GM18868 (cell line): ENCODE measurements at regions not wholly inside any gene's neighbourhood (a gene's known extent, or its start where the extent isn't known, plus 50 kb on each side); places are given as distances from the start of the nearest gene placed in this dataset.
"Not testable (repeated sequence)": the region's sequence is repeated elsewhere in the genome, so short reads cannot be mapped to it uniquely, and the experiment has no call there.

Source experiments
- ATAC-seq: cut with Tn5 transposase; IDR thresholded peaks from one replicate; pipeline ENCODE4 v1.9.1; 2021; ENCODE audit warnings: mild to moderate bottlenecking, moderate library complexity; ENCODE audit not compliant: unreplicated experiment

DNA sequence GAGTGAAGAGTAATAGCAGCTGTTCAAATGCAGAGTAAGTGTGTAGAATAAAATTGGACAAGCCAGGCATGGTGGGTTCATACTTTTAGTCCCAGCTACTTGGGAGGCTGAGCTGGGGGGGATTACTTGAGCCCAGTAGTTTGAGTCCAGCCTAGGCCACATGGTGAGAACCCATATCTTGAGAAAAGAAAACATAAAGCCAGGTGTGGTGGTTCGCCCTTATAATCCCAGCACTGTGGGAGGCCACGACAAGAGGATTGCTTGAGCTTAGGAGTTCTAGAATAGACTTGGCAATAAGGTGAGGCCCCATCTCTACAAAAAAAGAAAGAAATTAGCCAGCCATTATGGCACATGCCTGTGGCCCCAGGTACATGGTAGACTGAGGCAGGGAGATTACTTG, 1241.1 kb downstream of the UQCRFS1 start:
- no peak for ATAC-seq

- ATAC-seq, result no peak
Observed at GRCh38 chr19:27971071-27971470, 1241.9 kb downstream of the UQCRFS1 start.

DNA sequence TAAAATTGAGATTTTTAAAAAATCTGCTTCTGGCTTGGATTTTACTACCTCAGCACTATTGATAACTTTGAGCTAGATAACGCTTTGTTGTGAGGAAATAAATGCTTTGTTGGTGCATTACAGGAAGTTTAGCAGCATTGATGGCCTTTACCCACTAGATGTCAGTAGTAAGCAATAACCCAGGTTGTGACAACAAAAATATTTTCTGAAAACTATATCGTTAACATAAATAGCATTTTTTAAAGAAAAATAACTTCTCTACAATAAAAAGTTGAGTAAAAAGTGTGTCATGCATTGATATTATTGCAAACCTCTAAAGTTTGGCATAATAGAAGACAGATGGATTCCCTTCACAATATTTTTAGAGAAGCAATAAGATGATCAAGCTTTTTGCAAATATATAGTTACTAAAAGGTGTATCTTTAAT, 1246.5 kb downstream of the UQCRFS1 start:
- no peak for ATAC-seq

DNA sequence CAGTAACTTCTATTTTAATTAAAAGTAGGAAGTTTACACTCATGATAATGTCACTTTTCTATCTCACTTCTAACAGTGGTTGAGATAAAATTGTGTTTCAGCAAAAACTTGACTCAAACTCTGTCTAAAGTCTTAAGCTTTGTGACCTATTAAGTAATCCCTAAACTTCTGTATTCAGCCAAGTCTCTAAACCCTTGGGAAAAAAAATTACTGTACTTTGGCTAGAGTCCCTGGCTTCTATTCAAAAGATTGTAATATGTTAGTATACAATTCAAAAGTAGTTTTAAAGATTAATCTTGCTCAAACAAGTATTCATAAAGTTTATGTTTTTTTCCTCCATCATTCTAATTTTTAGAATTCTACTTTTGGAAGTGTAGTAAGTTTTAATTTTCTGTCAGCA, 1248.8 kb downstream of the UQCRFS1 start:
- ATAC-seq, result no peak

DNA sequence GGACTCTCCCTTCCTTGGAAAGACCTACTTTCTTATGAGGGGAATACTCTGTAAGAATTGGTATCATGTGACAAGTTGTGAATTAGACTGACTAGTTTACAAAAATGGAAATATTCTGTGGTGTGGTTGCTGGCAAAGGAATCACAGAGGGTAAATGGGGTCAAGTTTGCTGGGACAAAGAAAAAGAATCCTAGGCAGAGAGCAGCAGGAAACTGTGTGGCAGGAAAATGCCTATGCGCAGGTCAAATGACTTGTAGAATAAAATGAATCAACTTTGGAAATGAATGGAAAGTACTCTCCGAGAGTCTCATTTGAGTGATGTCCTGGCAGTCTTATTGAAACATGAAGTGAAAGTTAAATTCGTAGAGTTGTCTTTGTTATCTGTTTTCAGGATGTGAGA, 1250.7 kb downstream of the UQCRFS1 start:
- no peak for ATAC-seq

DNA sequence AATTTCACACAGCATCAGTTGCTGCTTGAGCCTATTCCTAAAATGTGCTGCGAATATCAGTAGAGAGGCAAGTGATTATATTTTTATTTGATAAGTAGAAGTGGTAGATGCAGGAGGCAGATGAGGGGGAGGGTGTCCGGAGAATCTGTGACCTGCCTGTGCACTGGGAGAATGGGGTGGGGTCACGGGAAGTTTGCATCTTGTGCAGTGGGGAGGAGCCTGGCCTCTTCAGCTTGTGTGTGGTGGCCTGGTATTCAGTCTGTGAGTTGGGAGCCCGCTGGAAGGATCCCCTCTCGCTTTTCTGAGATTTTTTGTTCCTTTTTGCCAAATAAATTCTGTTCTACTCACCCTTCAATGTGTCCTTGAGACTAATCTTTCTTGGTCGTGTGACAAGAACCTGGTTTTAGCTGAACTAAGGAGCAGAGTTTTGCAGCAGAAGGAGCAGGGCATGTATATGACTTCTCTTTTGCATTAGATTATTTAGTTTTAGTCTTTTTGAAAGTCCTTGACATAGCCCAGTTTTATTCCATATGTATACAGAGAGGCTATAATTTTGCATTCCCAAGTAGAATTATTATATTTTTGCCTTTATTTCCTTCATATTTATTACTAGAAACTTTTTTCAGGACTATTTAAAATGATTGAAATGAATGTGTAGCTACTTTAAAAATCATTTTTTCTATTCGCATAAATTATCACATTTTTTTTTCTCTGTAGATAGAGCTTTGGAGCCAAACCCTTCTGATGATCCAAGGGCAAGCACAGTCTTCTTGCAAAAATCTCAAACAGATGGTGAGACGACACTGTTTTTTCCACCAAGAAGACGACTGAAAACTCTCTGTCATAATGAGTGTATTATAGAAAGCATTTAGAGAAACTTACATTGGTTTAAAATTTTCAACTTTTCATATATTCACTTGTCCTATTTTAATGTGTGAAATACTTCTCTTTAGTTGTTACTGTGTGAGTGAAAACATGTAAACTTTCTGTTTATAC, 1257.2 kb downstream of the UQCRFS1 start:
- no peak for ATAC-seq

DNA sequence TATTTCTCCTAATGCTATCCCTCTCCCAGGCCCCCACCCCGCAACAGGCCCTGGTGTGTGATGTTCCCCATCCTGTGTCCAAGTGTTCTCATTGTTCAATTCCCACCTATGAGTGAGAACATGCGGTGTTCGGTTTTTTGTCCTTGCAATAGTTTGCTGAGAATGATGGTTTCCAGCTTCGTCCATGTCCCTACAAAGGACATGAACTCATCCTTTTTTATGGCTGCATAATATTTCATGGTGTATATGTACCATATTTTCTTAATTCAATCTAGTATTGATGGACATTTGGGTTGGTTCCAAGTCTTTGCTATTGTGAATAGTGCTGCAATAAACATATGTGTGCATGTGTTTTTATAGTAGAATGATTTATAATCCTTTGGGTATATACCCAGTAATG, 1270.3 kb downstream of the UQCRFS1 start:
- not testable (repeated sequence) for ATAC-seq

- no peak for ATAC-seq
Observed at GRCh38 chr19:27936139-27936538, 1276.8 kb downstream of the UQCRFS1 start.

- ATAC-seq, result no peak
Observed at GRCh38 chr19:27935669-27936068, 1277.3 kb downstream of the UQCRFS1 start.

DNA sequence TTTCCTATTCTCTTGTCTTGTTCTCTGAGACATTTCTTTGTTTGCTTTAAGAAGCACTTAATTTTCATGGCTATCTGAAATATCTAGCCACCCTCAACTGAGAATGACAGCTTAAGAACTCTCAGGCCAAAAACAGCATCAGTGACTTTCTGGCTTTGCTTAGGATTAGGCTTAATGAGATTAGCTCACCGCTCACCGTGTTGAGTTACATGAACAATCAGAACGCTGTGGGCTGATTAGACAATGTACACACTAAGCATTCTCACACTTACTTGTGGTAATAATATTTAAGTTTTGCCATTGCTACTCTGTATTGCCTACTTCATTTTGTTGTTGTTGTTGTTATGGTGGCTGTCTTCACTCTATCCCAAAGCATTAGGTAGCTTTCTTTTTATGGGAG, 1283.6 kb downstream of the UQCRFS1 start:
- ATAC-seq, result no peak

DNA sequence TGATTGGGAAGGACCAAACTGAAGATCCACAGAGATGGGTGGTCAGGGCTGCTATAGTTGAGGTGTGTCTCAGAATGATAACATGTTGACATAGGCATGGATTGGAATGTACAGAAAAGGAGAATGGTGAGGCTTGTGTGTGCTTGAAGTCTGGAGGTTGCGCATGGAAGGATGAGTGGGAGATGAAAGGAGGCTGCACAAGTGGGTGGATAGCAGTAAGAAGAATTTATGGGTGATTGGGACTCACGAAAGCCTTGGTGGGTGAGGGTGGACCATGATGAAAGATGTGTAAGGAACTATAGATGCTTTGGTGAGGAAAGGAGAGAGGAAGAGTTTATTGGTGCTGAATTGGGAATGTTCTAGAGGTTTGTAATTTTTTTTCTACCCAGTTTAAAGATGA, 1287.7 kb downstream of the UQCRFS1 start:
- no peak for ATAC-seq

DNA sequence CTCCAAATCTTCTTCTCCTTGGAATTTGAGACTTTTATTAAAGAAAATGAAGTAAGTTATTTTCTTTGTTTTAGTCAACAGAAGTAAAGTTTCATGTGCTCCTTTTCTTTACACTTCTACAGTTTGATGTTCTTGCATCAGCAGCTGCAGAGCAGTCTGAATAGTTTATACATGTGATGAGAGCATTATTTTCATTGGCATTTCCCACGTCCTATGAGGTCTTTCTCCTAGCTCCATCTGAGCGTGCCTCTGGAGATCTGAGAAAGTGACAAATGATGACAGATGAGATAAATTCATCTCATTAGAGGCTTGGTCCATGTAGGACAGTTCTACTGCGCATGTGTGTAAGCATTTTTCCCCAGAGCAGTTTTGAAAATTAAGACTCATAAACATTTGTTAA, 1290.0 kb downstream of the UQCRFS1 start:
- ATAC-seq, result no peak

- no peak for ATAC-seq
Observed at GRCh38 chr19:27920774-27921173, 1292.2 kb downstream of the UQCRFS1 start.

GRCh38 chr19:27918818-27919217, 1294.1 kb downstream of the UQCRFS1 start:
- ATAC-seq, result no peak

GRCh38 chr19:27911122-27911898, 1301.6 kb downstream of the UQCRFS1 start:
- no peak for ATAC-seq

DNA sequence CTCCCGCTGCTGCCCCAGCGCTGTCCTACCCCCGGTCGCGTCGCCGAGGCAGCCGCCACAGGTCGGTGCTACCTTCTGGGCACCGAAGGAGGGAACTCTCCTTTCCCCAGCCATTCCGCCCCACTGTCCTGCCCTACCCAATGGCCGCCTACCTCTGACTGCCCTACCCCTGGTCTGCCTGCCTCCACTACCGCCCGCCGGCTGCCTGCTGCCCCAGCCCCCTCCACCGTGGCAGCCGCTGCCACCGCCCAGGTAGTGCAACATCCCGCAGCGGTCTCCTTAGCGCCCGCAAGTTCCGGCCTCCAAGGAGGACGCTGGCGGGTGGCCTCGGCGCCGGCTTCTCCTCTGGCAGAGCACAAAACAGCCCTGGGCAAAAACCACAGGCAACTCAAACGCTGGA, 1303.1 kb downstream of the UQCRFS1 start:
- ATAC-seq, result no peak

DNA sequence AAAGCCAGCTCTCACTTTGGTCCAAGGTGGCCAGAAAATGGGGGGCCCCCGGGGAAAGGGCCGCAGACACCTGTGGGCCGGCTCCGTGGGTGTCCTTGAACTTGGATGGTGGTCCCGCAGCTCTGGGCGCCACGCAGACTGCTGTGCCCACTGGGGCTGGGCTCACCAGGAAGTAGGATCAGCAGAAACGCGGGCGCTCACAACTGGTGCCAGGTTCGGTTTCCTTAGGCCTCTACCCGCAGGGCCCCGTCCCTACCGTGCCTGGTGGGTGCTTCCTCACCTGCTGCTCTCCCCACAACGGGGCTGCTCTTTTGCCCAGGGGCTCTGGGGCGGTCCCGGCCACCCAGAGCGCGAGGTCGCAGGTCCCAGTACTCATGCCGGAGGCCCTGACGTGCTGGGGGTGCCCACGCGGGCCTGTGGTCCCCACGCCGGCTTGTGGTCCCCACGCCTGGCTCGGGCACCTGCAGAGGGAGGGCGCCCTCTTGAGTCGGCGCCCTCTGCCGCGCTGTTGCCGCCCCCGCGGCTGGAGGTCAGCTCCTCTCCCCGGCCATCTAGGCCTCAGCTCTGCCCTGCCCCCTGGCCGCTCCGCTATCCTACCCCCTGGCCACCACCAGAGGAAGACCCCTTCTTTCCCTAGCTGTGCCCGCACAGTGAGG, 1303.6 kb downstream of the UQCRFS1 start:
- no peak for ATAC-seq

DNA sequence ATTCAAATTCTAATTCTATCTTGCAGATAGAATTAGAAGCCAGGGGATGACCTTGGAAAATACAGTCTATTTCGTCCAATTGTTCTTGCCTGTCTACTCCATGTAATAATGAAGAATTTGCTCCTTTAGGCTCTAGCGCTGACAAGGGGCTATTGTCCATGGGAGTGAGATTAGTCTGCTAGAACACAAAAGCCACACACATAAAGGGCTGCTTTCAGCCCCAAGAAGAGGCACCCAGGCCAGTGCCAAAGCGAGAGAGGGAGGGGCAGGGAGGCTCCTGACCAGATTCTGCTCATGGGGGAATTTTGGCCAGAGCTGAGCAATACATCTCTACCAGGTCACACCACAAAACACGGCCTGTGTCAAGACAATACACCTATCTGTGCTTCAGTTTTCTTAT, 1306.9 kb downstream of the UQCRFS1 start:
- no peak for ATAC-seq

DNA sequence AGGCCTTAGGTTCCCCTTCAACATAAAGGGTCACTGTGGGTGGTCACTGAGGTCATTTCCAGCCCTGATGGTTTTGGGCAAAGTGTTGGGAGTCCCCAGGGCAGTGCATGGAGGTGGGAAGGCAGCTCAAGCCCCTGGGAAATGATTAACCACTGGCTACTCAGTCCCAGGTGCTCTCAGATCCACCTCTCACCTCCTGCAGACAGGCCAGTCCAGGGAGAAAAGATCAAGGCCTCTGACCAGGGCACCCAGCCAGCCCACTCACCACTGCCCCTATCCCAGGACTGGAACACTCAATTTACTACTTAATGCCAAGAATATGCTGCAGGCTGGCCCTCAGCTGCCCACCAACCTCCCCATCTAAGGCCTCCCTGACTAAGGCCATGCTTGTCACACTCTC, 1307.9 kb downstream of the UQCRFS1 start:
- ATAC-seq, result no peak

- no peak for ATAC-seq
Observed at GRCh38 chr19:27901078-27901477, 1311.9 kb downstream of the UQCRFS1 start.

DNA sequence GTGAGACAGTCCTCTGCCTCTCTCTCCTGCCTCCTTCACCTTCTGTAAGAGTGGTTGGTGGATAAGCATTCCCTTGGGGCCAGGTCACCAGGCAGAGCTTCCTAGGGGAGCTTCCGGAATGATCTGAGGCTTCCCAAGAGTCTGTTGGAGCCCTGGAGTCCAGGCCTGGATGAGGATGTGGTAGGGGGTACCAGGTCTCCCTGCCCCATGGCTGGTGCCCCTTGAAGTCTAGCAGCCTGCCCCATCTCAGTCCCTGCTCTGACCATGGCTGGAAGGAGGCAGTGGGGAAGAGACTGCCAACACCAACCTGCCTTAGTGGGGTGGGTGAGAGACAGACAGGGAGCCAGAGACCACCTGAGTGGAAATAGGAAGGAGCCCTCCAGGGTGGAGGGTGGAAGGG, 1316.9 kb downstream of the UQCRFS1 start:
- no peak for ATAC-seq
